ENCODE measurements at regions not wholly inside any gene's neighbourhood (a gene's known extent, or its start where the extent isn't known, plus 50 kb on each side); places are given as distances from the start of the nearest gene placed in this dataset.
"Not testable (repeated sequence)": the region's sequence is repeated elsewhere in the genome, so short reads cannot be mapped to it uniquely, and the experiment has no call there.

DNA sequence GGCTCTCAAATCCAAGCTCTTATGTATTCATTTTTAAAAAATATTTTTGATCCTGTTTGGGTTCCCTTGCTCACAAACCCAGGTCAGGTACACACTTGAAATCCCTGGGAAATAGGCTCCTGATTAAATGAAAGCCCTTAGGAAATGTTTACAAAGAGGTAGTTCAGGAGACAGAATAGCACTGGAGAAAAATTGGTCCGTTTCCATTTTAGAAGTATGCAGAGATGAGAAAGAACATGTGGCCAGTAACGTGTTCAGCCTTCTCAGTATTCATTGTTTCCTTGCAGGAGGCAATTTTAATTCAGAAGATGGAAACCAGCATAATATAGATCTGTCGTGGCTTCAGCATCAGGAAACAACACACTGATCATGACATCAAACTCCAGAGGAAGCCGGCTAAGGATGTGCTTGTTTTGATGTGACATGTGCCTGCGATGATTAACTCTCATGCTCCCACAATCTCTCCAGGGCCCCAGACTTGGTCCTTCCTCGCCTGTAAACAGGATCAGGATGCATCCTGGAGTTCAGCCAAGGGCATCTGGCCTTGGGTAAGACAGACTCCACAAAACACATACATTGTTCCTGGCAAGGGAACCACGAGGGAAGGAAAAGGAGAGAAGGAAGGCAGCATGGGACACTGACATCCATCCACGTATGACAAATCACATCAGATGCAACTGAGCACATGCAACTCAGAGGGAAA, 350.5 kb upstream of the THBS1 start:
- DNase-seq = no peak

DNA sequence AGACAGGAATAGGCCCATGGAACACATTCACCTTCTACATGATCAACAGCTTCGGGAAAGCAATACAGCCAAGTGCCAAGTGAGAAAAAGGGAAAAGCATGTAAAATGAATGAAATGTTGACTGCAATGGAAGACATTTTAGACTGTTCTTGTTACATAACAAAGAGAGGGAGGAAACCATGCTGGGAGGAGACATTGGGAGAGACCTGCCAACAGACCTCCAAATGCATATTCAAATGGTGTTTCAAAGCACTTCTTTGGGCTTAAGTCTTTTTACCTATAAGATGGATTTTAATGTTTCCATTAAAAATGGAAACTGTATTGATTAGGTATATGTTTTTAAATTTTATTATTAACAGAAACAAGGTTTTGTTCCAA, 350.0 kb upstream of the THBS1 start:
- DNase-seq = no peak

DNA sequence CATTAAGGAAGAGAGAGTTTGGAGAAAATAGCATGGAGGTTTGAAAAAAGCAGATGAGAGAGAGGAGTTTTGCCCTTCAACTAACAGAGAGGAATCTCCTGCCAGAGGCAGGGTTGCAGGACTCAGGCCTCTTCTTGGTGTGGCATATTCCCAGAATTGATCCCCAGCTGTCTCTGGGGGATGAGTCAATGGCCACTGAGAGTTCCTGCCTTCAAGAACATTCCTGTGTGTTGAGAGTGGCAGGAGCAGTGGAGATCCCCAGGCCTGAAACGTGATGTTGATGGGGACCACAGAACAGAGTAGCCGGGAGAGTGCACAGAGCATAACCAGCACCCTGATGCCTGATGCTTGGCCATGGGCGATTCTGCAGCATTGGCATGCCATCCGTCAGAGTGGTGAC, 348.4 kb upstream of the THBS1 start:
- DNase-seq = no peak

DNA sequence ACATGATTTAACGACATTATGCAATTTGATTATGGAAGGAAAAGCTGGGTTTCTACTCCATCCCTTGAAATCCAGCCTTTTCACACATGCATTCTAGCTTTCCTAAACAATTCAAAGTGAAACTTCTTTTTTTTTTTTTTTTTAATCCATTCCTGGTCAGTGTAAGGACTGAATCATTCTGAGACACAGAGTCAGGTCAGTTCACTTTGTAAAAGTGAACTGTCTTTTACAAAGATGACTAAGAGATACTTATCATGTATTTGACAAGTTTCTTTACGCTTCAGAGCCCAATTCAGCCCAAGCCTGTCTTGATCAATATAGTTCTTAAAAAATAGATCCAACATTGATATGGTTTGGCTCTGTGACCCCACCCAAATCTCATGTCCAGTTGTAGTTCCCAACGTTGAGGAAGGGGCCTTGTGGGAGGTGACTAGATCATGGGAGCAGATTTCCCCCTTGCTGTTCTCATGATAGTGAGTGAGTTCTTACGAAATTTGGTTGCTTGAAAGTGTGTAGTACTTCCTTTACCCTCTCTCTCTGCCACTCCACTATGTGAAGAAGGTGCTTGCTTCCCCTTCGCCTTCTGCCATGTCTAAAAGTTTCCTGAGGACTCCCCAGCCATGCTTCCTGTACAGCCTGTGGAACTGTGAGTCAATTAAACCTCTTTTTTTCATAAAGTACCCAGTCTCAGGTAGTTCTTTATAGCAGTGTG, 345.6 kb upstream of the THBS1 start:
- no peak for DNase-seq

DNA sequence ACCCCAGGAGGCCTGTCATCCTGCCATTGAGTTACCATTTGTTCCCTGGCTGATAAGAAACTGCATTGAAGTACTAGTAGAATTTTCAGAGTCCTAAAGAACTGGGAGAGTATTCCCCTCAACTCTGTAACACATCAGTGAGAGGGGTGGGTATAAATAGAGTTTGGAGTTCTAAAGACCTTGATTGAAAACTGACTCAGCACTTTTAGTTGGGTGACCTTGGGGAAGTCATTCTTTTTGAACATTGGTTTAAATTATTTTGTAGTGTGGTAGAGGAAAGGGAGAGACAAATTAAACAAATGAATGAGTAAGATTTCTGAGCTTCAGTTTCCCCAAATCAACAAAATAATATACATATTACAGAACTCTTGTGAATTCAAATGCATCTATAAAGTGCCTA, 344.5 kb upstream of the THBS1 start:
- no peak for DNase-seq

DNA sequence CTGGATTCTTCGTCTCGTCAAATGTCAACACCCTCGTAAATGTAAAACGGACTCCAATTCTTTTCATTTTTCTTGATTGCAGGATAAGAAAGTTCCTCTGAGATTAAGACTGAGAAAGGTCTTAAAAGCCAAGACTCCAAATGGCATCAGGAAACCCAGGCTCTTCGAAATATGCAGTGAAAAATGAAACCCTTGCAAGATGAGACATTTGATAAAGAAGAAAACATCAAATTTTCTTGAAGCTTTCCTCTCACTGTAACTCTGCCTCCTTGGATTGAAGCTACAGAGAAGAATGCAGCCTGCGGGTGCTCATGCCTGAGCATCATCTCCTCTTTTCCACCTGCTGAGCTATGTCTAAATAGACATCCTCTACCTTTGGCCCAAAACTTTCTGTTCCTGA, 342.4 kb upstream of the THBS1 start:
- DNase-seq = no peak

DNA sequence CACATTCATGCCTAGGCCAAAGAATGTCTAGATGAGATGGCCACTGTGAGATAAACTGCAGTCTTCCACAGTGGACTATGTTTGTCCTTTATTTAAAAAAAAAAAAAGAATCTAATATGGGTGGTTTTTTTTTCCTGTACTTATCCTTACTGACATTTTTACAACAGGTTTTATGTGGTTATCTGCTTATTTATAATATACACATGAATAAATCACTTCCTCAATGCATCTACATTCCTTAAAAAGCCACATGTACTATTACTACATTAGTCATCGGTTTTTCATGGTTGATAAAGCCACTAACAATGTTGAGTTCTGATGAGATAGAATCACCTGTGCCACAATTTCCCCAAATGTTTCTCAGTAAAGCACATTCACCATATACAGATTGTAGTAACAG, 341.3 kb upstream of the THBS1 start:
- no peak for DNase-seq

DNA sequence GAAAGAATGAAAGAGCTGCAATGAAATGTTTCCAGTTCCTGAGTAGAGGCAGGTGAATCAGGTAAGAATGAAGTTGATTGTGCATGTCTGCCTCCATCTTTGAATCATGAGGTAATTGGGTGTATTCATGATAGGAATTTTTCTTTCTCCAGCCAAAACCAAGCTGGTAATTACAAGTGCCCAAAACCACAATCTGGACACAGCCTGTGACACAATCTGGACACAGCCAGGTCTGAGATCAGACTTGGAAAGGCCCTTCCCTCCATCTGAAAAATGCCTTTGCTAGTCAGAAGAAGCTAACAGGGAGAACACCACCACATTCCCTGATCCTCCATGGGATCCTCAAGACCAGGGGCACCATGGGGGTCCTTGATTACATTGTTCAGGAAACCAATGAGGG, 338.5 kb upstream of the THBS1 start:
- no peak for DNase-seq

DNA sequence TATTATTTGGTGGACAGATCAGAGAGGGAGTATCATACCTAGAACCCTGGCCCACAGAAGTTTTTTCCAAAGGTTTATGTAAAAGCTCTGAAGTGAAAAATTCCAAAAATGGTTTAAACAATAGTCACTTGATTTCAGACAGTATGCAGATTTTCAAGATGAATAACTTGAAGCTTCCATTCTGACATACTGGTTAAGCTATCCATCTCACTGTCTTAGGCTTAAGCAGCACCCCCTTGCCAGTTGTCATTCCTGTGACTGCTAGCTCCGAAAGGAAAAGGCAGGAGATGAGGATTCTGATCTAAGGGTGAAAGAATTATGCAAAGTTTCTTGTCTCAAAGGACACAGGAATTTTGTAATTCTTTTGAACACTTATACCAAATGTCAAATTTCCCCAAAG, 337.5 kb upstream of the THBS1 start:
- DNase-seq = no peak

DNA sequence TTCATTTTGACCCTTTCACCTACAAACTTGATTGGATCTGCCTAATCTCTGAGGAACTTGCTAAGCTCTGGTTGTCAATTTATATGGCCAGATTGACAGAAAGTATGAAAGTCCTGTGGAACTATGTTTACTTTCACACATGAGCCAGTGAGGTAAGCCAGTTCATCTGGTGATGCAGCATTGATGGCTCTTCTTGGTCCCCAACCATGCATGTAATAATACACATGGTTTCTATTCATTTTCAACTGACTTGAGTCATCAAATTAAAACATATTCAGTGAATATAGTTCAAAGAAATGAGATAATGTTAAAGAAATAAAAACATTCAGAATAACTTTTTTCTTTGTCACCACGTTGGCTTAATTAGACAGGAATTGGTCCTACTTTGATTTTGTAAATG, 336.1 kb upstream of the THBS1 start:
- DNase-seq = no peak

DNA sequence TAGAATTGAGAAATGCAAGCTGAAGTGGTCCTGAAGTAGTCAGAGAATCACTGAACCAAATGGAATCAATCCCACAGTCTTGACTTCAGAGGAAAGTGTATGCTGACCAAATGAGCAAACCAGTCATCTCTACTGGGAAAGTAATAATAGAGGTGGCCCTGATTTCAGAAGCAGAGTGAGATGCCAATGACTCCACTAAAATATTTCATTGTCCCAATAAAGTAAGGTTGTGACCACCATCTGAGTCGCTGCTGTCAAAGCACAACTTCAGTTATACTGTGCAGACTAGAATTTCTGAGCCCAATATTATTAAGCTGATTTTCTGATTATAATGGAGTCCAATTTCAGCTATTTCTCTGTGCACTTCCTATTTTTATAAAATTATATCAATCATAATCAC, 334.4 kb upstream of the THBS1 start:
- no peak for DNase-seq

DNA sequence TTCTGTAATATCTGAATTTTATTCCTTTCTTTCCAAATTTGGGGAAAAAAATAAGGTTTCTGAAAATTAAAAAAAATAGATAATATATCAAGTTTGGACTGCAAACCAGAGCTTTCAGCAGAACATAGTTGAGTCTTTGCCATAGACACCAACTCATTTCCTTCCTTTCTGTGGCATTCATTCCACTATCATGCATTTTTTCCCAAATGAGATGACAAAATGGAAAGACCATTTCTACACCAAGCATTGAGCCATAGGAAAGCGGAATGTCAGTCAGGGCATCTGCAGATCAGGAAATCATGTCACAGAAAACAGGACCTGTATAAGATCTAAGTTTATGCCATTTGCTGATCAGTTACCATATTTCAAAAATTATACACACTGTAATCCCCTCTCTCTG, 333.3 kb upstream of the THBS1 start:
- DNase-seq = no peak

DNA sequence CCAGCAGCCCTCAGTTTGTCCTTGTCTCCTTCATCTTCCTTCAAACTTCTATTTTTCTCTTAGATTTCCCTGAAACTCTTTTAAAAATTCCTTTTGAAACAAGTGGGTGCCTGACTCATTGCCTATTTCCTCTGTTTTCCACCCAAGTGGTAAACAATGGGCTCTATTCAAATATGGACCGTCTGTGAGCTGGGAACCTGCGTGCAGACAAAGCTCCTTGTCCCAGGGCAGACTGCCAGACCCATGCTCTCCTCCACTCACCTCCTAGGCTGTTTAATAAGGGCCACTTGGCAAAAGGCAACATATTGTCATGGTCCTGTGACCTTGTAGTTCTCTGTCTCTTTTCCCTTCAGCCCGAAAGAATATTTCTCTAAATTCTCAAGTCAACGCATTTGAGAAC, 332.7 kb upstream of the THBS1 start:
- no peak for DNase-seq

DNA sequence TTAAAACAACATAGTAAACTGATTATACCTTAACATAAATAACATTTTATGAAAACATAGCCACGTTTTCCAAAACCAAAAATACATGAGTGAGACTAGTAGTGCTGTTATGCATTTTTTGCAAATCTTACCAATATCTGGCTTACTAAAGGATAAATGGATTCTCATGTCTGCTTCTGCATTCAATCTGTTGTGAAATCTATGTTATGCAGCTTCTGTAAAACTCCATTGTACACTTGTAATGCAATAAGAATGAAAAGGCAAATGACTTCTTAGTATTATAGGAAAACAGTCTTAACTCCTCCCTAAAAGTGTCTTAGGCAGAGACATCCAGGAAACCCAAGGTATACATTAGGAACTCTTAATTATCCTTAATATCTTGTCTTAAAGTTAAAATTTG, 330.9 kb upstream of the THBS1 start:
- no peak for DNase-seq

DNA sequence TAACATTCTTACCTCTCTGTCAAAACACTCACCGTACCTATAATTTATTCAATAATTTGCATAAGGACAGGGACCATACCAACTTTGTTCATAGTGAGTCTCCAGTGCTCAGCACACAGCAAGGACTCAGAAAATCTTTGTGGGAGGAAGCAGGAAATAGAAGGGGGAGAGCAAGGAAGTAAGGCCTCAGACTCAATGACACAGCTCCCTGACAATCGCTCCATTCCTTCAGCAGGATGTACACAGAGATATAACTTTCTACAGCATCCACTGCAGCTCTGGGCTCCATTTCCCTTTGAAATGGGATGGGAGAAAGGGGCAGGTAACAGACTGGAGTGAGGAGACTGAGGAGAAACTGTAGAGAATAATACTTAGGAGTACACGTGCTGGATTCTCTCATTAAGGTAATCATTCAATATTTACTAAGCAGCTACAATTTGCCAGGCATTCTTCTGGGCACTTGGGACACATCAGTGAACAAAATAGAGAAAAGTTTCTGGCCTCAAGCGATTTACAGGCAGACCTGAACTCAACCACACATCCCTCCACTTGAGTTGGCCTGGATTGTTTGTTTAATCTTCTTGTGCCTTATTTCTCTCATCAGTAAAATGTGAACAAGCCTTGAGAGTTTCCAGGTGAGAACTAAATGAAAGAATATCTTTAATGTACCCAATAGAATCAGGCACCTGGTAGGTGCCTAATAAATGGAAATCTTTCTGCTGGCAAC, 330.3 kb upstream of the THBS1 start:
- DNase-seq = no peak

DNA sequence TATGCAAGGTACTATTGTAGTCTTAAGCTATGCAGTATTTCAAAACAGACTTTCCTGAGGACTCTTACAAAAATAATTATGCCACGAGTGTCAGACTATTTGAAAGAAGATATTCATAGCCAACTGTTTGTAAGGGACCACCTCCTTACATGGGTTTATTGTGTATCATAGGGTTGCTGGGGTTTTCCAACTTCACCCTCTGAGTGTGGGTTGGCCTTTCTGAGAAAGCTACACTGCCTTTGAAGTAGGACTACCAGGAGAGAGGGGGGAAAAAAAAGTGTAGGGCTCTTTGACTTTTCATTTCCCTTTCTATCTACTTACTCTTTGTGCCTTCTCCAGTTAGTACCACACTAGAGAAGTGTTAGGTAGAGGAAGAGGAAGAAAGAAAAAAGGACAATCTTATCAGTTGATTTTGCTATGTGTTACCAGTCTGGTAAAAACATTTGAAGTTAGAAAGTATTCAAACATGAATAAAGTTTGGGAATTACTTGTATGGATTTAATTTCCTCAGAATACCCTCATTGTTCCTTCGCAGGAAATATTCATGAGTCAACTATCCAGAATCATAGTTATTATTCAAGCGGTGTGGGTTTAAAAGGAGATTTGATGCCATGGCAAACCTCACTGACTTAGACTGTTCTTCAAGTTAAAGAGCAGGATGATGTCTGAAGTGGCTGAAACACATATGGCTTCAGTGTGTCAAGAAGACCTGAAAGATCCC, 329.3 kb upstream of the THBS1 start:
- no peak for DNase-seq

DNA sequence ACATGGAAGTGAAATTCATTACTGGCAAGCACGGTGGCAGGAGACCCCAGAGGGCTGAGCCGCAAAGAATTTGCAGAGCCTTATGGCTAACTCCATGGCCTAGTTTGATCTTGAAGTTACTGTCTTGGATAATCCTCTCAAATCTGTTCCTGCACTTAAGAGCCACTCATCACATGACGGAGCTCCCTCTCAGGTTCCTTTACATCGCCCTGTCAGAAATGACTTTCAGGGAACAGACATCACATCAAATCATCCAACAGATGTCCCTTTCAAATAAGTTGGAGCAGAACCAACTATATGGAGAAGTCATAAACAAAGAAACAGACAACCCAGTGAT, 328.8 kb upstream of the THBS1 start:
- no peak for DNase-seq

DNA sequence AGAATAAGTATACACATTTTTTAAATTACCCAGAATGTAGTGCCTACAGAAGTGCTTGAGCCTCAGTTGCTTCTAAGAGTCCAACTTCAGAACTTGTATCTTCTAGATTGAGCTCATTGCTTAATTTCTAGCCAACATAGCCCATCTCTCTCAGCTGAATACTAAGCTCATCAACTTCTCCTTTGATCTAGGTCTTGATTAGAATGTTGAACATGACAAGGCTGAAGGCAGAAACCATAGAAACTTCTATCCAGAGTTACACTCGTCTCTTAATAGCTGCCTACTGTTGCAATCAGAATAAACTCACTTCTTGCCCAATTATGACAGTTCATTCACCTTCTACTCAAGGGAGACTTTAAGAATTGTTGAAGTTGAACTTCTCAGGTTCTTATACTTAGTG, 327.3 kb upstream of the THBS1 start:
- DNase-seq = no peak

DNA sequence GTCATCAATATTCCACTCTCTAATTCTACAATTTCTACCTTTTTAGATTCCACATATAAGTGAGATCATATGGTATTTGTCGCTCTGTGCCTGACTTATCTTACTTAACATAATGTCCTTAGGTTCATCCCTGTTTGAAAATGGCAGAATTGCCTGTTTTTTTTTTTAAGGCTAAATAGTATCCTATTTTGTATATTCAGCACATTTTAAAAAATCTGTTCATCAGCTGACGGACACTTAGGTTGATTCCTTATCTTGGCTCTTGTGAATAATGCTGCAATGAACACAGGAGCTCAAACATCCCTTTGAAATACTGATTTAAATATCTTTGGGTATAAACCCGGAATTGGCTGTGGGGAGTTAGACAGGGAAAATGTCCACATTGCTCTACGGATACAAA, 326.7 kb upstream of the THBS1 start:
- DNase-seq = no peak

DNA sequence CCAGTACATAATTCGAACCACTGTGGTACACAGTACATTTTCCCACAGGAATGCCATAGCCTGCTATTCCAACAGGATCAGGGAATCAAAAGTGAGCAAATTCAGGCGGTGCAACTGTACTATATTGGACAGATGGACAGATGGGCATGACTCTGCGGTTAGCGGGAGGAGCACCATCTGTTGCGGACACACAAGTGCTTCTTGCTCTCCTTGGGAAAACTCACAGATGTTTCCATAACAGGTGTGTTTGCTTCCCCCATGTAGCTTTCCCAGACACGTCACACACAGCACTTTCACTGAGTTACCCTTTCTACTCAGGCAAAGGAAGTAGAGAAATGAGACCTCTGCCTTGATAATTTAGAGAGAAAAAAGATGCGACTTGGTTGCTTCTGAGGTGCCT, 325.1 kb upstream of the THBS1 start:
- no peak for DNase-seq

DNA sequence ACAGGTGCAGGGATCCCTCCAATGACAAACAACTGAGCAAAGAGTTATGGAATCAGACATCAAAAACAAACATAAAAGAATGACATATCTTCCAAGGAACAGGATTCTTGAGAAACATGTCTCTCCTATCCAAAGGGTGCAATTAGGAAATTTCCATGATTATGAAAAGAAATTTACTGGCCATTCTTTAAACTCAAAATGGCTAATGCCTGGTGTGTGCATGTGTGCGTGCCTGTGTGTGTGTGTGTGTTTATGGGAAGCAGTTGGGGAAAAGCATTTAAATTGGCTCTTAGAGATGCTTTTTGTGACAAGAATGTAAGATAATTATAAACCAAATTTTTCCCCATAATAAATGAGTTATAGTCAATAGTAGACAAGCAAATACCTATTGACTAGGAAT, 320.5 kb upstream of the THBS1 start:
- no peak for DNase-seq

DNA sequence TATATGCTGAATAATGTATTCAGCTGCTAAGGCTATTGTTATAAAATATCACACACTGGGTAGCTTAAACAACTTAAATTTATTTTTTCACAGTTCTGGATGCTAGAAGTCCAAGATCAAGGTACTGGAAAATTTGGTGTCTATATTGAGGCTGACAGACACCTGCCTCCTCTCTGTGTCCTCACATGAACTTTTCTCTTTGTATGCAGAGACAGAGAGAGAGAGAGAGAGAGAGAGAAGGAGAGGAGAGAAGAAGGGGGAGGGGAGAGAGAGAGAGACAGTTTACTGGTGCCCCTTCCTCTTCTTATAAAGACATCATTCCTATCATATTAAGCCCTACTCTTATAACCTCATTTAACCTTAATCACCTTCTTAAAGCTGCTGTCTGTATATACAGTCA, 320.1 kb upstream of the THBS1 start:
- no peak for DNase-seq

DNA sequence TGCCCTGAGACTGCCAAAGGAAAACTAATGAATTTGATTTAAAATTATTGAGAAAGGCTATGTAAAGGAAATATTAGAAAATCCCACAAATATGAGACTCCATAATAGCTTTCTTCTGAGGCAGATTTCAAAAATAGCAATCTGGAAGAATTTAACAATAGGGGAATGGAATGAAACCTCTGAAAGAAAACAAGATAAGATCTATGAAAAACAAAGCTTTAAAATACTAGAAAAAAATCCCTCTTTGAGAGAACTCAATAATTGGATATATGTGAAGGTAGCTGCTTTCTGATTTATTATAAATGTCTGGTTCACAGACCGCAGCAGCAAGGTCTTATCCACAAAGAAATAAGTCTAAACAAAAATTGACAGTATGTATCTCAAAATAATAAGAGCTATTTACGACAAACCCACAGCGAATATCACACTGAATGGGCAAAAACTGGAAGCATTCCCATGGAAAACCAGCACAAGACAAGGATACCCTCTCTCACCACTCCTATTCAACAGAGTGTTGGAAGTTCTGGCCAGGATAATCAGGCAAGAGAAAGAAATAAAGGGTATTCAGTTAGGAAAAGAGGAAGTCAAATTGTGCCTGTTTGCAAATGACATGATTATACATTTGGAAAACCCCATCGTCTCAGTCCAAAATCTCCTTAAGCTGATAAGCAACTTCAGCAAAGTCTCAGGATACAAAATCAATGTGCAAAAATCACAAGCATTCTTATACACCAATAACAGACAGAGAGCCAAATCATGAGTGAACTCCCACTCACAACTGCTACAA, 319.3 kb upstream of the THBS1 start:
- DNase-seq = not testable (repeated sequence)
